HUES6 (cell line): ENCODE measurements at regions not wholly inside any gene's neighbourhood (a gene's known extent, or its start where the extent isn't known, plus 50 kb on each side); places are given as distances from the start of the nearest gene placed in this dataset.
A peak's percentile ranks its signal among the peaks of the same experiment; 100 is the strongest.

ENCODE experiments used
- H3K27ac ChIP-seq: 2 replicates; pipeline ENCODE4 v1.7.0; 2013; ENCODE audit warnings: low read depth, mild to moderate bottlenecking, low read length, inconsistent platforms
- H3K27me3 ChIP-seq: 2 replicates; pipeline ENCODE4 v1.6.1; 2013; ENCODE audit warnings: low read length; ENCODE audit not compliant: control insufficient read depth, insufficient read depth
- H3K36me3 ChIP-seq: 2 replicates; pipeline ENCODE4 v1.6.1; 2013; ENCODE audit warnings: low read length; ENCODE audit not compliant: control insufficient read depth, insufficient read depth
- H3K4me1 ChIP-seq: 2 replicates; pipeline ENCODE4 v1.6.1; 2013; ENCODE audit warnings: low read length; ENCODE audit not compliant: control insufficient read depth, insufficient read depth
- H3K4me3 ChIP-seq: 2 replicates; pipeline ENCODE4 v1.5.1; 2013; ENCODE audit warnings: low read depth, low read length
- H3K9ac ChIP-seq: one replicate; pipeline ENCODE4 v1.6.1; 2013; ENCODE audit warnings: mild to moderate bottlenecking, low read length
- H3K9me3 ChIP-seq: 2 replicates; pipeline ENCODE4 v1.6.1; 2013; ENCODE audit warnings: low read depth, low read length; ENCODE audit not compliant: control insufficient read depth, insufficient read depth

GRCh38 chr2:65957886-65958285, 477.0 kb upstream of the MEIS1 start:
- H3K9me3 ChIP-seq: no peaks in the 10 kb centered on the region
- peak overlapping the region; percentile 8; the same call in 1 of the 2 replicates for H3K4me3 ChIP-seq
- H3K27me3 ChIP-seq: peaks cover 8% of the 10 kb centered on the region
- H3K9ac ChIP-seq: no peak overlapping the region
- H3K27ac ChIP-seq: no peak overlapping the region
- no peaks in the 10 kb centered on the region for H3K36me3 ChIP-seq
- peaks cover 17% of the 10 kb centered on the region for H3K4me1 ChIP-seq

GRCh38 chr2:65957454-65957853, 477.5 kb upstream of the MEIS1 start:
- H3K36me3 ChIP-seq: no peaks in the 10 kb centered on the region
- peaks cover 8% of the 10 kb centered on the region for H3K27me3 ChIP-seq
- H3K4me3 ChIP-seq: no peak overlapping the region; the same call in 1 of the 2 replicates
- H3K4me1 ChIP-seq: peaks cover 17% of the 10 kb centered on the region
- H3K9ac ChIP-seq: no peak overlapping the region
- no peaks in the 10 kb centered on the region for H3K9me3 ChIP-seq
- H3K27ac ChIP-seq: no peak overlapping the region

GRCh38 chr2:65955259-65955658, 479.7 kb upstream of the MEIS1 start:
- H3K9me3 ChIP-seq: no peaks in the 10 kb centered on the region
- peaks cover 17% of the 10 kb centered on the region for H3K4me1 ChIP-seq
- no peaks in the 10 kb centered on the region for H3K36me3 ChIP-seq
- no peak overlapping the region for H3K4me3 ChIP-seq
- no peak overlapping the region for H3K27ac ChIP-seq
- peaks cover 8% of the 10 kb centered on the region for H3K27me3 ChIP-seq
- no peak overlapping the region for H3K9ac ChIP-seq

- Histone ChIP-seq H3K27me3 (peaks cover 8% of the 10 kb centered on the region), H3K9ac (no peak overlapping the region)
These were observed 481.8 kb upstream of the MEIS1 start for GRCh38 chr2:65952966-65953761.

GRCh38 chr2:65944213-65944612, 490.7 kb upstream of the MEIS1 start:
- no peaks in the 10 kb centered on the region for H3K9me3 ChIP-seq
- no peaks in the 10 kb centered on the region for H3K4me1 ChIP-seq
- H3K27ac ChIP-seq: no peak overlapping the region
- no peak overlapping the region for H3K9ac ChIP-seq
- H3K4me3 ChIP-seq: no peak overlapping the region
- H3K27me3 ChIP-seq: no peaks in the 10 kb centered on the region
- H3K36me3 ChIP-seq: no peaks in the 10 kb centered on the region

More at GRCh38 chr2:65952966-65953761, 481.8 kb upstream of the MEIS1 start:
- Histone ChIP-seq H3K36me3 (no peaks in the 10 kb centered on the region), H3K4me3 (no peak overlapping the region), H3K9me3 (no peaks in the 10 kb centered on the region), H3K4me1 (peaks cover 11% of the 10 kb centered on the region), H3K27ac (no peak overlapping the region)

- no peaks in the 10 kb centered on the region for H3K27me3 ChIP-seq
- no peaks in the 10 kb centered on the region for H3K4me1 ChIP-seq
- no peaks in the 10 kb centered on the region for H3K36me3 ChIP-seq
- no peak overlapping the region for H3K27ac ChIP-seq
- no peak overlapping the region for H3K4me3 ChIP-seq
- H3K9me3 ChIP-seq: no peaks in the 10 kb centered on the region
- H3K9ac ChIP-seq: no peak overlapping the region
These were observed 491.7 kb upstream of the MEIS1 start for GRCh38 chr2:65943099-65943786.

GRCh38 chr2:65940856-65941255, 494.1 kb upstream of the MEIS1 start:
- H3K27me3 ChIP-seq: no peaks in the 10 kb centered on the region
- no peak overlapping the region for H3K9ac ChIP-seq
- H3K4me1 ChIP-seq: no peaks in the 10 kb centered on the region
- H3K27ac ChIP-seq: no peak overlapping the region
- H3K36me3 ChIP-seq: no peaks in the 10 kb centered on the region
- no peaks in the 10 kb centered on the region for H3K9me3 ChIP-seq
- no peak overlapping the region for H3K4me3 ChIP-seq

- H3K4me3 ChIP-seq: no peak overlapping the region
- H3K9me3 ChIP-seq: no peaks in the 10 kb centered on the region
- H3K36me3 ChIP-seq: no peaks in the 10 kb centered on the region
- H3K27ac ChIP-seq: no peak overlapping the region
- no peaks in the 10 kb centered on the region for H3K27me3 ChIP-seq
- no peak overlapping the region for H3K9ac ChIP-seq
- no peaks in the 10 kb centered on the region for H3K4me1 ChIP-seq
These were observed 495.2 kb upstream of the MEIS1 start for GRCh38 chr2:65939687-65940086.

GRCh38 chr2:65937379-65938160, 497.4 kb upstream of the MEIS1 start:
- H3K27me3 ChIP-seq: no peaks in the 10 kb centered on the region

GRCh38 chr2:65934992-65935629, 499.8 kb upstream of the MEIS1 start:
- no peaks in the 10 kb centered on the region for H3K4me1 ChIP-seq
- no peak overlapping the region for H3K4me3 ChIP-seq
- no peaks in the 10 kb centered on the region for H3K36me3 ChIP-seq
- no peaks in the 10 kb centered on the region for H3K27me3 ChIP-seq
- H3K9ac ChIP-seq: no peak overlapping the region
- peaks cover 5% of the 10 kb centered on the region; the same call in 1 of the 2 replicates for H3K9me3 ChIP-seq
- H3K27ac ChIP-seq: no peak overlapping the region

More at GRCh38 chr2:65937379-65938160, 497.4 kb upstream of the MEIS1 start:
- no peak overlapping the region for H3K27ac ChIP-seq
- H3K9ac ChIP-seq: no peak overlapping the region
- no peak overlapping the region for H3K4me3 ChIP-seq
- no peaks in the 10 kb centered on the region for H3K36me3 ChIP-seq
- no peaks in the 10 kb centered on the region for H3K4me1 ChIP-seq
- H3K9me3 ChIP-seq: no peaks in the 10 kb centered on the region
